Heart left ventricle (tissue), 16 donors: ENCODE measurements at regions not wholly inside any gene's neighbourhood (a gene's known extent, or its start where the extent isn't known, plus 50 kb on each side); places are given as distances from the start of the nearest gene placed in this dataset.

ENCODE experiments used
- ATAC-seq, 4 donors: fragments of 200-7000 bp; cut with Tn5 transposase; one replicate each; pipeline ENCODE4 v1.9.1; 2020 to 2022; ENCODE audit warnings: moderate library complexity in 4 of 4, mild to moderate bottlenecking in 3 of 4, moderate number of reproducible peaks in 1 of 4
- DNase-seq, 5 donors: peaks; one replicate each; pipeline ENCODE4 v3.0.0-alpha.2; 2020
- H3K27ac ChIP-seq, 12 donors: fragments of 200-600 bp; sonication (generic) in 4 of 12; one replicate each; pipeline versions ENCODE4 v1.5.0 to v1.8.0; 2016 to 2022; ENCODE audit warnings: mild to moderate bottlenecking in 2 of 12
- H3K27me3 ChIP-seq, 9 donors: fragments of 200-600 bp; sonication (generic) in 2 of 9; one replicate each; pipeline versions ENCODE4 v1.5.1 to v1.8.0; 2016 to 2022; ENCODE audit warnings: mild to moderate bottlenecking in 3 of 9
- H3K36me3 ChIP-seq, 9 donors: fragments of 200-600 bp; sonication (generic) in 2 of 9; one replicate each; pipeline versions ENCODE4 v1.5.0 to v1.8.0; 2018 to 2022; ENCODE audit warnings: mild to moderate bottlenecking in 2 of 9
- H3K4me1 ChIP-seq, 12 donors: fragments of 200-600 bp; sonication (generic) in 4 of 12; one replicate each; pipeline versions ENCODE4 v1.5.0 to v1.8.0; 2016 to 2022; ENCODE audit warnings: mild to moderate bottlenecking in 3 of 12
- H3K4me3 ChIP-seq, 12 donors: fragments of 200-600 bp; sonication (generic) in 4 of 12; one replicate each; pipeline versions ENCODE4 v1.5.0 to v1.8.0; 2017 to 2022; ENCODE audit warnings: mild to moderate bottlenecking in 9 of 12, moderate library complexity in 4 of 12
- H3K9me3 ChIP-seq, 12 donors: fragments of 200-600 bp; sonication (generic) in 4 of 12; one replicate each; pipeline versions ENCODE4 v1.5.0 to v1.8.0; 2016 to 2022; ENCODE audit warnings: mild to moderate bottlenecking in 1 of 12
- CTCF ChIP-seq, 12 donors: fragments of 200-600 bp; sonication (generic) in 4 of 12; IDR thresholded peaks; one replicate each; pipeline versions ENCODE4 v1.5.0 to v1.8.0; 2018 to 2022; ENCODE audit warnings: antibody characterized with exemption in 12 of 12, mild to moderate bottlenecking in 5 of 12
- POLR2A ChIP-seq, 2 donors: fragments of 450-650 bp; IDR thresholded peaks; one replicate each; pipeline ENCODE4 v1.6.1; 2017; ENCODE audit warnings: antibody characterized with exemption in 2 of 2, mild to moderate bottlenecking in 2 of 2, moderate library complexity in 2 of 2
- WGBS, 4 donors: extraction: QIAGEN DNeasy Blood & Tissue Kit in 2 of 4; methylation state at CpG; one replicate each; pipeline versions ENCODE4 v1.1.5 to v1.1.7; 2013 to 2018; 5-methylcytosine and 5-hydroxymethylcytosine counted together
- intact Hi-C, 10 donors: fragments of 100-400 bp; cut with DNase I; formaldehyde crosslinking; loops; one replicate each; pipeline versions ENCODE4 v1.11.1 to v1.14.2; 2022
- donor health status: ischemic (EF 13 %, LVEDD 7.1; RV severe dilation, severe dysfunction).
- donor health status: healthy with polysubstance abuse.
- donor health status: DM: no; HTN: yes; CAD: no.
- donor health status: DM: no; HTN: no; CAD: no.
- donor health status: ischemic (EF 25% LVEDD 6.9; RV normal size, moderate dysfunction).
- donor health status: ischemic (EF 25% LVEDD 5.7; RV mildly dilated, moderate dysfunction).
- donor health status: healthy.
- donor health status: DM: yes; HTN: yes; CAD: no.
- donor health status: ischemic (EF 35%, LVEDD 5.7; RV mildly dilated, moderate dysfunction).
- donor health status: nonischemic (EF 11% LVEDD 7.7; RV severe dilation, severe dysfunction).
- donor health status: DM: yes; HTN: yes; CAD: no.
- donor health status: PGD.
- donor health status: ischemic (EF 29% LVEDD 5.4; RV normal size, mild dysfunction).
- donor health status: nonischemic (EF 23%, LVEDD 6.1; RV moderate dilation, normal function).

- peak; percentile 58 to 95 (median 84) for ATAC-seq
- H3K27ac ChIP-seq = no peak overlapping the region
- H3K36me3 ChIP-seq = no peaks in the 10 kb centered on the region
- TF ChIP-seq CTCF (IDR thresholded peaks at IDR 0.05) (no peak), POLR2A (IDR thresholded peaks at IDR 0.05) (no peak)
- 1% methylated on average over 16 to 75 of the region's 75 CpGs for WGBS, 4 donors
- H3K4me1 ChIP-seq = peaks cover 0 to 15% (median 1%) of the 10 kb centered on the region in 12 donors
- intact Hi-C loops = no loop called here
- peak overlapping the region; percentile 22 to 58 (median 49) for H3K4me3 ChIP-seq
- peak; percentile 22 to 69 (median 35) for DNase-seq
- no peaks in the 10 kb centered on the region for H3K9me3 ChIP-seq
- peaks cover 0 to 52% (median 21%) of the 10 kb centered on the region in 9 donors for H3K27me3 ChIP-seq
Measured at GRCh38 chr4:82044141-82044993, 329.4 kb downstream of the HNRNPD start.

GRCh38 chr4:82043809-82044137 is 330.0 kb downstream of the HNRNPD start:
- no peak for TF ChIP-seq POLR2A (IDR thresholded peaks at IDR 0.05)
- TF ChIP-seq CTCF (IDR thresholded peaks at IDR 0.05) = no peak
- intact Hi-C loops = no loop called here
- WGBS, 4 donors = 0 to 4% (median 3%) methylated on average over 5 to 18 of the region's 18 CpGs
- ATAC-seq = no peak
- Histone ChIP-seq H3K27ac (no peak overlapping the region), H3K4me1 (peaks cover 0 to 15% (median 1%) of the 10 kb centered on the region in 12 donors), H3K4me3 (peak overlapping the region in 7 of 12 donors; percentile 44 to 58 (median 54)), H3K36me3 (no peaks in the 10 kb centered on the region), H3K27me3 (peaks cover 0 to 52% (median 21%) of the 10 kb centered on the region in 9 donors), H3K9me3 (no peaks in the 10 kb centered on the region)
- no peak for DNase-seq

- intact Hi-C loops = no loop called here
- TF ChIP-seq POLR2A (IDR thresholded peaks at IDR 0.05) (no peak), CTCF (IDR thresholded peaks at IDR 0.05) (no peak)
Measured at GRCh38 chr4:82043081-82043808, 330.5 kb downstream of the HNRNPD start.

GRCh38 chr4:82042042-82042441 is 331.7 kb downstream of the HNRNPD start:
- intact Hi-C loops = no loop called here
- TF ChIP-seq POLR2A (IDR thresholded peaks at IDR 0.05) (no peak), CTCF (IDR thresholded peaks at IDR 0.05) (no peak)
- no peak for ATAC-seq
- Histone ChIP-seq H3K27me3 (peaks cover 0 to 41% (median 18%) of the 10 kb centered on the region in 9 donors), H3K27ac (no peak overlapping the region), H3K4me1 (peaks cover 0 to 15% (median 1%) of the 10 kb centered on the region in 12 donors), H3K9me3 (no peaks in the 10 kb centered on the region), H3K36me3 (no peaks in the 10 kb centered on the region), H3K4me3 (no peak overlapping the region)
- no peak for DNase-seq
- 66 to 77% (median 73%) methylated on average over 3 of the region's 3 CpGs for WGBS, 4 donors

More at GRCh38 chr4:82043081-82043808, 330.5 kb downstream of the HNRNPD start:
- H3K27ac ChIP-seq = no peak overlapping the region
- H3K9me3 ChIP-seq = no peaks in the 10 kb centered on the region
- H3K27me3 ChIP-seq = peaks cover 0 to 53% (median 21%) of the 10 kb centered on the region in 9 donors
- no peaks in the 10 kb centered on the region for H3K36me3 ChIP-seq
- peak overlapping the region in 1 of 12 donors; percentile 58 for H3K4me3 ChIP-seq
- DNase-seq (no peak), ATAC-seq (peak in 2 of 4 donors; percentile 10 to 29)
- H3K4me1 ChIP-seq = peaks cover 0 to 15% (median 1%) of the 10 kb centered on the region in 12 donors
- 19 to 26% (median 23%) methylated on average over 12 of the region's 12 CpGs for WGBS, 4 donors
